OCI-LY7 (cell line): ENCODE measurements at regions not wholly inside any gene's neighbourhood (a gene's known extent, or its start where the extent isn't known, plus 50 kb on each side); places are given as distances from the start of the nearest gene placed in this dataset.

Experiments
- BruUV-seq: library from RNA; stranded (reverse); fragments of 400-500 nt; replicated peaks from 2 replicates; lab custom pipeline; 2021; lab: Mats Ljungman, UMichigan
- CTCF ChIA-PET: fragments of 300-600 bp; sonication (Branson Sonifier 250); formaldehyde crosslinking; loops from one replicate; lab custom pipeline; 2022; ENCODE audit warnings: antibody characterized with exemption; ENCODE audit not compliant: unreplicated experiment; lab: Charles Lee
- POLR2A ChIA-PET: fragments of 300-600 bp; sonication (Branson Sonifier 250); formaldehyde crosslinking; loops from one replicate; lab custom pipeline; 2022; ENCODE audit warnings: antibody characterized with exemption; lab: Charles Lee
- DNase-seq: peaks from one replicate; pipeline ENCODE4 v3.0.0-alpha.2; 2015; ENCODE audit warnings: low spot score
- H2AFZ ChIP-seq: fragments of 200-600 bp; sonication (generic), shearing (Covaris generic); 2 replicates; pipeline ENCODE4 v1.6.1; 2014; ENCODE audit warnings: mild to moderate bottlenecking, antibody characterized with exemption, low read length, moderate library complexity
- H3K27ac ChIP-seq: fragments of 200-600 bp; sonication (generic); 2 replicates; pipeline ENCODE4 v1.5.1; 2014; ENCODE audit warnings: mixed run types, low read depth, mild to moderate bottlenecking, moderate library complexity, low read length, inconsistent platforms; ENCODE audit not compliant: poor library complexity, severe bottlenecking
- H3K36me3 ChIP-seq: fragments of 200-600 bp; sonication (generic); 2 replicates; pipeline ENCODE4 v1.6.1; 2014; ENCODE audit warnings: mild to moderate bottlenecking, antibody characterized with exemption, low read length, moderate library complexity, mixed read lengths; ENCODE audit not compliant: insufficient read depth
- H3K4me1 ChIP-seq: fragments of 200-600 bp; sonication (generic); 2 replicates; pipeline ENCODE4 v1.5.1; 2014; ENCODE audit warnings: mild to moderate bottlenecking, low read length; ENCODE audit not compliant: insufficient read depth, poor library complexity, severe bottlenecking
- H3K4me2 ChIP-seq: fragments of 200-600 bp; sonication (generic); 2 replicates; pipeline ENCODE4 v1.6.1; 2014; ENCODE audit warnings: mild to moderate bottlenecking, low read length
- H3K4me3 ChIP-seq: fragments of 200-600 bp; sonication (generic); 2 replicates; pipeline ENCODE4 v1.5.1; 2014; ENCODE audit warnings: mild to moderate bottlenecking, low read depth, low read length; ENCODE audit not compliant: poor library complexity, severe bottlenecking
- H3K79me2 ChIP-seq: fragments of 200-600 bp; sonication (generic); 2 replicates; pipeline ENCODE4 v1.6.1; 2016; ENCODE audit warnings: low read depth, mild to moderate bottlenecking, low read length, moderate library complexity, mixed read lengths; ENCODE audit not compliant: insufficient read depth
- H3K9me2 ChIP-seq: fragments of 200-600 bp; sonication (generic); 2 replicates; pipeline ENCODE4 v1.6.1; 2016; ENCODE audit warnings: mild to moderate bottlenecking, low read length, mixed read lengths; ENCODE audit not compliant: insufficient read depth
- H3K9me3 ChIP-seq: fragments of 200-600 bp; sonication (generic); 2 replicates; pipeline ENCODE4 v1.6.1; 2014; ENCODE audit warnings: mild to moderate bottlenecking, mixed run types, low read length, mixed read lengths
- H4K20me1 ChIP-seq: fragments of 200-600 bp; sonication (generic); 2 replicates; pipeline ENCODE4 v1.6.1; 2014; ENCODE audit warnings: mild to moderate bottlenecking, antibody characterized with exemption, low read length, moderate library complexity, mixed read lengths; ENCODE audit not compliant: insufficient read depth
- EZH2phosphoT487 ChIP-seq: fragments of 200-600 bp; sonication (generic); IDR thresholded peaks from 2 replicates; pipeline ENCODE4 v1.6.1; 2018; ENCODE audit warnings: low read depth, borderline replicate concordance, mild to moderate bottlenecking, mixed run types, antibody characterized with exemption, low read length, moderate library complexity, mixed read lengths
- intact Hi-C: fragments of 100-400 bp; cut with micrococcal nuclease; formaldehyde crosslinking; loops from one replicate; pipeline ENCODE4 v1.10.0; 2022; ENCODE audit not compliant: unreplicated experiment
- TF ChIP-seq, protein P1 (sequence below): fragments of 200-600 bp; sonication (generic); conservative IDR thresholded peaks from 2 replicates; pipeline ENCODE4 v1.5.1; 2014; ENCODE audit warnings: mild to moderate bottlenecking, antibody characterized with exemption, low read length, moderate library complexity, mixed read lengths

GRCh38 chr2:161104054-161104553 lies 56.1 kb upstream of the TANK start:
- H3K9me2 ChIP-seq = no peaks in the 10 kb centered on the region
- DNase-seq = peak; percentile 46
- ChIA-PET CTCF (interaction anchor here (1.5 to 1.7 kb wide), 3 partner anchors 9 to 32 kb away, joined by 3 to 5 read pairs (median 4); no protein-coding TSS in a partner anchor), POLR2A (interaction anchor here (0.6 to 8.9 kb wide), 14 partner anchors 9 to 215 kb away, joined by 3 to 111 read pairs (median 5); no protein-coding TSS in a partner anchor)
- intact Hi-C loops = loop anchor here (2.0 kb wide), 2 partner anchors 33 to 57 kb away; partner anchors contain the start of gene TANK
- H3K79me2 ChIP-seq = no peaks in the 10 kb centered on the region
- H3K4me2 ChIP-seq = peak overlapping the region; percentile 55
- peaks cover 54% of the 10 kb centered on the region for H3K4me1 ChIP-seq
- no TSS peak for BruUV-seq
- H3K36me3 ChIP-seq = no peaks in the 10 kb centered on the region
- no peaks in the 10 kb centered on the region for H3K9me3 ChIP-seq
- H4K20me1 ChIP-seq = no peaks in the 10 kb centered on the region
- TF ChIP-seq EZH2phosphoT487 = no peak
- TF ChIP-seq, protein P1, sequence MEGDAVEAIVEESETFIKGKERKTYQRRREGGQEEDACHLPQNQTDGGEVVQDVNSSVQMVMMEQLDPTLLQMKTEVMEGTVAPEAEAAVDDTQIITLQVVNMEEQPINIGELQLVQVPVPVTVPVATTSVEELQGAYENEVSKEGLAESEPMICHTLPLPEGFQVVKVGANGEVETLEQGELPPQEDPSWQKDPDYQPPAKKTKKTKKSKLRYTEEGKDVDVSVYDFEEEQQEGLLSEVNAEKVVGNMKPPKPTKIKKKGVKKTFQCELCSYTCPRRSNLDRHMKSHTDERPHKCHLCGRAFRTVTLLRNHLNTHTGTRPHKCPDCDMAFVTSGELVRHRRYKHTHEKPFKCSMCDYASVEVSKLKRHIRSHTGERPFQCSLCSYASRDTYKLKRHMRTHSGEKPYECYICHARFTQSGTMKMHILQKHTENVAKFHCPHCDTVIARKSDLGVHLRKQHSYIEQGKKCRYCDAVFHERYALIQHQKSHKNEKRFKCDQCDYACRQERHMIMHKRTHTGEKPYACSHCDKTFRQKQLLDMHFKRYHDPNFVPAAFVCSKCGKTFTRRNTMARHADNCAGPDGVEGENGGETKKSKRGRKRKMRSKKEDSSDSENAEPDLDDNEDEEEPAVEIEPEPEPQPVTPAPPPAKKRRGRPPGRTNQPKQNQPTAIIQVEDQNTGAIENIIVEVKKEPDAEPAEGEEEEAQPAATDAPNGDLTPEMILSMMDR = no peak
- peak overlapping the region; percentile 32 for H3K4me3 ChIP-seq
- H3K27ac ChIP-seq = peak overlapping the region; percentile 80
- H2AFZ ChIP-seq = peak overlapping the region; percentile 22; the same call in 1 of the 2 replicates

DNA sequence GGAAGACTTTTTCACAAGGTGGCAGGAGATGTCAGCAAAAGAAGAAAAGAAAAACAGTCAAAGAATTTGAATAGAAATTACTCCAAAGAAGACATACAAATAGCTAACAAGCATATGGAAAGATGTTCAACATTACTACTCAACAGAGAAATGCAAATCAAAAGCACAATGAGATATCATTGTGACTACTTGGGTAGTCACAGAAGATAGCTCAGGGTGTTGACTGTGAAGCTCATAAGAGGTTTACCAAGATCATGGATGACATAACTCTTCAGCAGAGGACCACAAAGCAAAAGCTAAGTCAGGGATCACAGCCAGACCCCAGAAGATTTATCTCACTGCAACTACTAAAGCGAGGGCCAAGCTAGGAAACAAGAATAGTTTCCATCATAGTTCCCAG lies 53.0 kb upstream of the TANK start:
- Histone ChIP-seq H3K4me3 (no peak overlapping the region), H3K4me2 (no peak overlapping the region), H3K36me3 (no peaks in the 10 kb centered on the region), H3K9me3 (no peaks in the 10 kb centered on the region), H2AFZ (no peak overlapping the region; the same call in 1 of the 2 replicates), H3K79me2 (no peaks in the 10 kb centered on the region), H4K20me1 (no peaks in the 10 kb centered on the region), H3K4me1 (peaks cover 58% of the 10 kb centered on the region), H3K27ac (no peak overlapping the region), H3K9me2 (no peaks in the 10 kb centered on the region)
- BruUV-seq = no TSS peak
- DNase-seq = no peak
- POLR2A ChIA-PET = interaction anchor here (0.8 to 8.9 kb wide), 10 partner anchors 11 to 731 kb away, joined by 3 to 111 read pairs (median 6); partner anchors contain the start of gene TANK
- TF ChIP-seq, protein P1 = no peak
- TF ChIP-seq EZH2phosphoT487 = no peak
- intact Hi-C loops = no loop called here
- CTCF ChIA-PET = interaction anchor here (0.8 to 1.7 kb wide), 3 partner anchors 11 to 31 kb away, joined by 3 to 6 read pairs (median 3); no protein-coding TSS in a partner anchor
